ENCODE measurements at regions not wholly inside any gene's neighbourhood (a gene's known extent, or its start where the extent isn't known, plus 50 kb on each side); places are given as distances from the start of the nearest gene placed in this dataset.

DNA sequence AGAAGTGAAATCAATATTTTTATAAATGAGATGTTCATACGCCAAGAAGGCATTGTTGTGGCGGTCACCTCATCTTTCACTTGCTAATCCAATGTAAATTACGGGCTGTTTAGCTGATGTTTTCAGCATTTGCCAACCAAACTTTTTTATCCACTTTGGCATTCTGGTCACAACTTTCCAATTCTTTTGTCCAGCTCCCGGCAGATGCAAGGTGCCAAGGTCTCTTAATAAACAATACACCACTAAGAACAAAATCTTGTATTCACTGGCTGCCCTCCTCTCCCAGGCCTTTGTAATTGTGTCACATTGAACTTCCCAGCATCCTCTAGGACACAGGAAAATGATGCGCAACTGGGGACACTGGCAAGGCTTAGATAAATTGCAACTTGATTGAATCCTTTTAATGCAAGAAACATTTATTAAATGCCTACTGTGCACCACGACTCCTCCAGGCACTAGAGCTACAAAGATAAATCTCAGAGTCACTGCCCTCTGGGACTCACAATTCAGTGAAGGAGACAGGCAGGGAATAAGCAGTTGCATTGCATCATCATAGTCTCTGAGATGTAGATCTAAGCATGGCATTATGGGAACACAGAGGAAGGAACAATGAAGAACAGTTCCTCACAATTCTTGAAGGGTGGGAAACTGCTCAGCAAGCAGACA, 165.4 kb upstream of the C16orf82 start:
- DNase-seq, result no peak

GRCh38 chr16:26901983-26902382, 164.7 kb upstream of the C16orf82 start:
- DNase-seq, result no peak

DNA sequence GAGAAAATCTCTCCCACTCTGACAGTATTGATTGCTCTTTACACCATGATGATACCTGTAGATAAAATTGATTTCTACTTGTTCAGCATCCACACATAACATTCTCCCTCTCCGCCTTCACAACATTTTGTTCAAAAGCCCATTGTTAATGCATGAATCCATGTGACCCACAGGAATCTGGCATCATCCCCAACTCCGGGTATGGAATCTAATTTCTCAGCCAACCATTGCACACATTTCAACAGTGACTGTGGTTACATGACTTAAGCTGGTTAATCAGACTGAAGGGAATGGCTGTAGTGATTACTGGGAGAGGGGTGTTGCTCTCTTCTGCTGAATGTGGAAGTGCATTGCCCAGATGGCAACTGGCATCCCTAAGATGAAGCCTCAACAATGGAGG, 161.4 kb upstream of the C16orf82 start:
- no peak for DNase-seq

GRCh38 chr16:26909623-26910022, 157.1 kb upstream of the C16orf82 start:
- DNase-seq, result no peak

- no peak for DNase-seq
Measured at GRCh38 chr16:26911436-26911835, 155.3 kb upstream of the C16orf82 start.

- no peak for DNase-seq
Measured at GRCh38 chr16:26913851-26914250, 152.9 kb upstream of the C16orf82 start.

GRCh38 chr16:26930786-26931581, 135.7 kb upstream of the C16orf82 start:
- no peak for DNase-seq

GRCh38 chr16:26950636-26951035, 116.1 kb upstream of the C16orf82 start:
- DNase-seq, result no peak

- DNase-seq, result peak; percentile 12
Measured at GRCh38 chr16:26951950-26952349, 114.8 kb upstream of the C16orf82 start.

DNA sequence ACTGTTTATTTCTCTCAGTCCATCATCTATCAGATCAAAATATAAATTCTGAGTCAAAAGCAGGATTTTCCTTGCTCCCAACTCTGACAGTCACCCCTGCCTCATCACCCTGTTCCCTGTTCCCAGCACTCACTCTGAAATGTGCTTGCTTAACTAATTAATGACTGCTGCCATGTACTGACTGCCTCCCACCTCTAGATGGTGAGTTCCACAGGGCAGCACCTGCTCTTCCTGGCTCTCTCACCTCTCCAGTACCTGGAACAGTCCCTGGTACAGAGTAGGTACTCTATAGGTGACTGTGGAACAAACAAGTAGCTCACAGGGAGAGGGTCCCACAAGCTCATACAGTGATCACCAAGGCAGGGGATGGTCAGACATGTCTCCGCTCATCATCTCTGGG, 114.3 kb upstream of the C16orf82 start:
- DNase-seq, result no peak

DNA sequence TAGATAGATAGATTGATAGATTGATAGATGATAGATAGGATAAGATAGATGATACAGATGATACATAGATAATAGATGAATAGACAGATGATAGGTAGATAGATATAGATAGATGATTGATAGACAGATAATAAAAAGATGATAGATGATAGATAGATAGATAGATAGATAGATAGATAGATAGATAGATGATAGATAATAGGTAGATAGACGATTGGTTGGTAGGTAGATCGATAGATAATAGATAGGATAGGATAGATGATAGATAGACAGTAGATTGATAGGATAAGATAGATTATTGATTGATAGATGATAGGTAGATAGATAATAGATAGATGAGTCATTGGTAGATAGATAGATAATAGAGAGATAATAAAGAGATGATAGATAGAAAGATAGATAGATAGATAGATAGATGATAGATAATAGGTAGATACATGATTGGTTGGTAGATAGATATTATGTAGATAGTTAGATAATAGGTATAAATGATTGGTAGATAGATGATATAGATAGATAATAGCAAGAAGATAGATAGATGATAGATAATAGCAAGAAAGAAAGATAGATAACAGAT, 109.4 kb upstream of the C16orf82 start:
- no peak for DNase-seq

- no peak for DNase-seq
Measured at GRCh38 chr16:26959416-26960009, 107.2 kb upstream of the C16orf82 start.

DNA sequence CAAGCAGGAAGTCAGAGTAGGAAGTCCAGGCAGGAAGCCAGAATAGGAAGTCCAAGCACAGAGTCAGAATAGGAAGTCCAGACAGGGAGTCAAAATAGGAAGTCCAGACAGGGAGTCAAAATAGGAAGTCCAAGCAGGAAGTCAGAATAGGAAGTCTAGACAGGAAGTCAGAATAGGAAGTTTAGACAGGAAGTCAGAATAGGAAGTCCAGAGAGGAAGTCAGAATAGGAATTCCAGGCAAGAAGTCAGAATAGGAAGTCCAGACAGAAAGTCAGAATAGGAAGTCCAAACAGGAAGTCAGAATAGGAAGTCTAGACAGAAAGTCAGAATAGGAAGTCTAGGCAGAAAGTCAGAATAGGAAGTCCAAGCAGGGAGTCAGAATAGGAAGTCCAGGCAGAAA, 105.3 kb upstream of the C16orf82 start:
- DNase-seq, result no peak

GRCh38 chr16:26963109-26963508, 103.6 kb upstream of the C16orf82 start:
- no peak for DNase-seq

GRCh38 chr16:26969589-26970231, 97.0 kb upstream of the C16orf82 start:
- no peak for DNase-seq

DNA sequence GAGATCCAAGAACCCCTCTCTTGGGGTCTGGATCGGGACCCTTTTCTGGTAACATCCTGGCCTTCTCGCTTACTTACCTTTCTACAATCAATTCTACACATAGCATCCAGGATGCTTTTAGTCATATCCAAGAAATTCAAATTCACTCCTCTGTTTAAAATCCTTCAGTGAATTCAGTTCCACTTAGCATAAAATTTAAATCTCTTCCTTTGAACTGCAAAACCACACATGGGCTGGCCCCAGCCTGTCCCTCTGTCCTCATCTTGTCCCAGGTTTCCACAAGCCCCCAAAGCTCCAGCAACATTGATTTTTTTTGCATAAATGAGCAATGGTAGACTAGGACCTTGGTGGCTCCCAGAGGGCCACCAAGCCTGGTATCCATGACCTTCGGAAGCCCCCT, 96.4 kb upstream of the C16orf82 start:
- no peak for DNase-seq

GRCh38 chr16:26976873-26977272, 89.9 kb upstream of the C16orf82 start:
- no peak for DNase-seq

DNA sequence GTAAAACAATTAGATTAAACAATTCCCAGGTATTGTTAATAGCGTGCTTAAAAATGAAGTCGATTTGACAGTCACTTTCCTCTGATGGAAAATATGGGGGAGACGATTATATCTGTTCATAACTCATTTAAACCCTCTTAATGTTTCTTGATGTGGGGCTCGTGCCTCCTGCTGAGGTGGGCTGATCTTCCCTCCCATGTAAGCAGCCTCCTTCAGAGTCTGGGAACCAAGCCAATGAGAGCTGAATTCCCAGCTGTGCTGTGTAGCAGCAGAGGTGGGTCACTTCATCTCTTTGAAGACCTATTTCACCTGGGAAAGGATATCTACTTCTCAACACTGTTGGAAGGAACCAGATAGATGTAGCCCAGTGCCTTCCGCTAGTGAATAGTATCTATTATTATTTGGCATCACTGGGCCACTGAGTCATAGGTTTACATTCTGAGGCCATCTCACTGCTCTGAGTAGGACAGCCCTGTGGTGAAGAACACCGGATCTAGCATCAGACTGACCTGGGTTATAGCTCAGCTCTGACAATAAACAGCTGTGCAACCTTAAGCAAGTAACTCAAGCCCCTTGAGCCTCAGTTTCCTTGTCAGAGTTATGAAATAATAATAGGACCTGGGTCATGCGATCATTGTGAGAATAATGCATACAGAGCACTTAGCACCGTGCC, 85.3 kb upstream of the C16orf82 start:
- DNase-seq, result no peak

DNA sequence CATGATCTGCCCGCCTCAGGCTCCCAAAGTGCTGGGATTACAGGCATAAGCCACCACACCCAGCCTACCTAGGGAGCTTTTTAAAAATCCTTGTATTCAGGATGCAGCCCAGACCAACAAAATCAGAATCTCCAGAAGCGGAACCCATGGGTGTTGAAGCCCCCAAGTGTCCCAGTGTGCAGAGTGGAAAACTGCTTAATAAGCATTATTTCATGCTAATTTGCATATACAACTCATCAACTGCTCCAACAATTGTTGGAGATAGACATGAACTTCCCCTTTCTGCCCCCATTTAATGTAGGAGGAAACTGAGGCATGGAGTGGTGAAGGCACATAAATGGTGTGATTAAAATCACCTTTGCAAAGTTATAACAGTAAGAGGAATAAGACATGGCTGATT, 84.3 kb upstream of the C16orf82 start:
- DNase-seq, result no peak

DNA sequence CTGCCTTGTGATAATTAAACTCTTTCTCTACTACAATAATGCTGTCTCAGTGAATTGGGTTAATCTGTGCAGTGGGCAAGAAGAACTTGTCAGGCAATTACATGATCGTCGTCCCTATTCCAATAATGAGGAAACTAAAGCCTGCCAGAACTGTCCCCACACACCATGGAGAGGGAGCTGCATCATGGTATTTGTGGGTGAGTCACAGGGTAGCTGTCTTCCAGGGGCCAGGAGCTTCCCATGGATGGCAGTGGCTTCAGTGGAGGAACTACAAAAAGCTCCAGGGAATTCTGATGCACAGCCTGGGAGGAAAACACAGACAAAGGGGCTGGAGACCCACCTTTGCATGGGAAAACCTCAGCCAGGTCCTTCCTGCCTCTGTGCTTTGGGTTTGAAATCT, 83.3 kb upstream of the C16orf82 start:
- DNase-seq, result no peak

- DNase-seq, result no peak
Measured at GRCh38 chr16:26985100-26986065, 81.3 kb upstream of the C16orf82 start.
